NOMO-1 treated with DMSO at 0.1 percent for 48 hours (cell line): ENCODE measurements at regions not wholly inside any gene's neighbourhood (a gene's known extent, or its start where the extent isn't known, plus 50 kb on each side); places are given as distances from the start of the nearest gene placed in this dataset.
A peak's percentile ranks its signal among the peaks of the same experiment; 100 is the strongest.

Source experiments
- DNase-seq: peaks from one replicate; lab custom pipeline; 2025; ENCODE audit not compliant: unreplicated experiment; lab: John Stamatoyannopoulos, UW

DNA sequence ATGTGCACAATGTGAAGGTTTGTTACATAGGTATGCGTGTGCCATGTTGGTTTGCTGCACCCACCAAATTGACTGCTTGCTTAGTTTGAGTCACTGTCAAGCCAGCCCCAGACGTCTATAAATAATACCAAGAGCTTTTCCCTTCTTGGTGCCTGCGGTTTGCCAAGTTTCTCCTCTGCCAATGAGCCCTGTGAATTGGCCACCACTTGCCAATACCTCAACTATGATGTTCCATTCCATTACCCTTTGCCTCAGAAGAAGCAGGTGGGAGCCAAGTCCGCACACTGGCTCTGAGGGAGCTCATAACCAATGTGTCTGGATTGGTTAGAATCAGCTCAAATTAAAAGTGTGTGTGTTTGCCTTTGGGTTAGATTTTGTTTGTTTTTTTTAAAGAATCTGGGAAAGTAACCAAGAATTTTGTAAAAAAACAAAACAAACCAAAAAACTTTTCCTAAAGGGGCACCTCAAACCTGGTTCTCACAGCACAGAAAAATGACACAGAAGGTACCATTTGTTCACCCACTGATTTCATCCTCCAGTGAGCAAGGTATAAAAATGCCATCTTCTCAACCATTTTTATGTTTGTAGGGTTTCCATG is 209.3 kb upstream of the PRNP start:
- no peak for DNase-seq

DNA sequence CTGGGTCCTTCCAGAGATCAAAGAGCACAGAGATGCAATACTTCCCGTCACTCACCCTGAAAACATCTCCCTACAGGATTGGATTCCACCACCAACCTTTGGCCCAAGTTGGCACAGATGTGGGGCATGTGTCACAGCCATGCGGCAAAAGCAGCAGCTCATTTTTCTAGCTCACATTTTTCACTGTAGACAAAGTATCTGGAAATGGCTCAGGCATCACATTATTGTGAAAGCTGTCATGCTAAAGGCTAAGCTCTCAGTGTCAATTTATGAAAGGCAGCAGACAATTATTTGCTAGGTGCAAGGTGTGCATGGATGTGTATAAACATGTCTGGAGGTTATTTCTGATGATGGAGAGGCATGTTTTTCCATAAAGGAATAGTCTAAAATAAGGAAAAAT is 213.3 kb upstream of the PRNP start:
- DNase-seq, result no peak

GRCh38 chr20:4471221-4471620 is 215.0 kb upstream of the PRNP start:
- no peak for DNase-seq

GRCh38 chr20:4470375-4470774 is 215.9 kb upstream of the PRNP start:
- DNase-seq, result no peak

GRCh38 chr20:4469910-4470309 is 216.3 kb upstream of the PRNP start:
- DNase-seq, result no peak

- no peak for DNase-seq
These were observed 218.1 kb upstream of the PRNP start for GRCh38 chr20:4468114-4468513.

GRCh38 chr20:4465855-4466545 is 216.9 kb upstream of the ADRA1D start:
- no peak for DNase-seq

- no peak for DNase-seq
These were observed 216.1 kb upstream of the ADRA1D start for GRCh38 chr20:4465212-4465611.

GRCh38 chr20:4462801-4463200 is 213.7 kb upstream of the ADRA1D start:
- peak; percentile 34 for DNase-seq

DNA sequence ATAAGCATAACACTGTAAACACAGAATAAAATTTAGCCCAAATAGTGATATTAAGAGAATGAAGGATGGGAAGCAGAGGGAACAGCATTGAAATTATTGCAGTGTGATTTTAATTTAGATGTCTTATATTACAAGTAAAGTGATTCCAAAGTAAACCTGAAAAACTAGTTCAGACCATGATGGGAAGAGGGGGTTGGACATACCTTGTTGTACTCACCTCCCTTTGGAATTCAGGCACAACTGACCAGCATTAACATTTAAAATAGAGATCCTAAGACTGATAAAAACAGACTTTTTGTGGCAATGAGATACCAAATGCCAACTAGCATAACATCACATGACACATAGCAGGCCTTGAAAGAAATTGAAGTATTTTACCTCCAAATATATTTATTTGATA is 210.0 kb upstream of the ADRA1D start:
- DNase-seq, result no peak

DNA sequence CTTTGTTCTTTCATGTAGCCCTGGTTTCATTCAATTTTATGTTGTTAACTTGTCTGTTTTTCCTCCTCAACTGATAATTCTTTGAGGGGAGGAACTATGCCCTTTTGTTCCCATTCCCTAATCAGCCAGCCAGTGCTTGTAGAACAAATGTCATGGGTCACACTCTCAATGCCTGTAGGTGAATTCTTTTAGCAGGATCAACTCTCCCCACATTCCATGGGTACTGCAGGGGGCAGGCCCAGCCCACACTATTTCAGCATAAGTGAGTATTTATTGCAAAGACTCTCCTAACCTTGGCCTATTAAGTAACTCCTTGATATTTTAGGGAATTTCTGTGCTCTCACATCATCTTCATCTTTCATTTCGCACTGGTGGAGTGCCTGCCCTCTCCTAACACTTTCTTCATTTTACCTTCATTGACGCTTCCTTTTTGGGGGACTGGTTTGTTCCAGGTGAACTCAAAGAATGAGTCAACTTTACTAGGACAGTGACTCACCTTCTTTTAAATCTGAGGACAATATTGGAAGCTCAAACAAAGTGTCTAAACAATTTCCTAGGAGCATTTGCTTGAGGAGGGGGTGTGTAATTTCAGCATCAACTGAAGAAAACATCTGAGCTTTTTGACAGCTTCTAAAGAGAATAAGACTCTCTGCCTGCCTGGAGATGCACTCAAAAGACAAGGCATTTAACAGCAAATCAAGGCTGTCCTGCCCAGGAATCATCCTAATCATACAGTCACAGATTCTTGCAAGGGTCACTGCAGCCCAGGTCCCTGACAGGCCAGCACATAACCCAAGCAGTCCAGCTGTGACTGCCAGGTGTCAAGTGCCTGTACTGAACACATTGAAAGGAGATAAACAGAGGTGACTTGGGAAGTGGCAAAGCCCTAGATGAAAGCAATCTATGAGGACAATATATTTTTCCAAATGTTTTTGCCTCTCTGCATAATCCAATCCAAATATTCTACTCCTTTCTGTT is 208.8 kb upstream of the ADRA1D start:
- no peak for DNase-seq

GRCh38 chr20:4455996-4456395 is 206.9 kb upstream of the ADRA1D start:
- no peak for DNase-seq

DNA sequence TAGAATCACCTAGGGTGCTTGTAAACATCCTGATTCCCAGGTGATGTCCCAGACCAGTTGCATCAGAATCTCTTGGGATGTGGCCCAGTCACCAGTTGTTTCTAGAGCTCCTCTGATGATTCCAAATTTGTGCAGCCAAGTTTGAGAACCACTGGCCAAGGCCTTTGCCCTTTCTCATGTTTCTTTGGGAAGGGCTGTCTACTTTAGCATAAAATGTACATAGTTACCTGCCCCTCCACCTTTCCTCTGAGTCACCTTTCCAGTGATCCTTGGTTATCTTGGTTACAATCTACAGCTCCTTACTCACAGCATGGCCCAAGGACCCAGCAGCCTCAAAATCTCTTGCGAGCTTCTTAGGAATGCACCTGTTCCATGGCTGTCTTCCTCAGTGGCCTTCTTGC is 206.2 kb upstream of the ADRA1D start:
- DNase-seq, result no peak

GRCh38 chr20:4454111-4454510 is 205.0 kb upstream of the ADRA1D start:
- DNase-seq, result no peak

GRCh38 chr20:4453359-4453758 is 204.3 kb upstream of the ADRA1D start:
- no peak for DNase-seq

GRCh38 chr20:4451487-4452081 is 202.5 kb upstream of the ADRA1D start:
- no peak for DNase-seq

- peak; percentile 69 for DNase-seq
These were observed 201.0 kb upstream of the ADRA1D start for GRCh38 chr20:4449957-4450715.

GRCh38 chr20:4445784-4446183 is 196.7 kb upstream of the ADRA1D start:
- DNase-seq, result no peak

DNA sequence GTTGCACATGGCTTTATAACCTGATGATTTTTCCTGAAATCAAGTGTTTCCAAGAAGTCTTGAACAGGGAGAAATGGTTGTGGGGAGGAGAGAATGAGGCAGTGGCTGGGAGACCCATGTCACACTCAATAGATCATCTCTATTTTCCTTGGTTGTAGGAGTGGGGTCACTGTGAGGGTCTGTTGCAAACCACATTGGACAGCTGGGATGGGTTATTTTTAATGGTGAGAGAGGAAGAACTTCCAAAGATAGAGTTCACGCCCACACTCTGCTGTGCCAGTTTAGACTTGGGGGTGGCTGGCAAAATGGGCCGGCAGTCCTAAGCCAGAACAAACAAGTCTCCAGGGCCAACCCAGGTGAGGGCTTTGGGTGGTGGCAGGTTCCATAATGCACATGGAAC is 196.2 kb upstream of the ADRA1D start:
- DNase-seq, result no peak

GRCh38 chr20:4444404-4444803 is 195.3 kb upstream of the ADRA1D start:
- no peak for DNase-seq

- DNase-seq, result no peak
These were observed 193.9 kb upstream of the ADRA1D start for GRCh38 chr20:4443016-4443415.
